BJ (cell line): ENCODE measurements at regions not wholly inside any gene's neighbourhood (a gene's known extent, or its start where the extent isn't known, plus 50 kb on each side); places are given as distances from the start of the nearest gene placed in this dataset.
"Not testable (repeated sequence)": the region's sequence is repeated elsewhere in the genome, so short reads cannot be mapped to it uniquely, and the experiment has no call there.

ENCODE experiments used
- CTCF ChIA-PET: fragments of 350-600 bp; formaldehyde crosslinking; extraction: SDS; loops from one replicate; lab custom pipeline; 2021; ENCODE audit warnings: antibody characterized with exemption, inconsistent platforms; lab: Yijun Ruan, JAX
- POLR2A ChIA-PET: fragments of 300-600 bp; sonication (Branson Sonifier 250); formaldehyde crosslinking; extraction: SDS; loops from one replicate; lab custom pipeline; 2021; ENCODE audit warnings: antibody characterized with exemption; lab: Charles Lee
- DNase-seq: peaks from one replicate; pipeline ENCODE4 v3.0.0-alpha.2; 2011; ENCODE audit warnings: low read depth
- H3K27me3 ChIP-seq: 2 replicates; pipeline ENCODE4 v1.6.0; 2011; ENCODE audit warnings: low read length; ENCODE audit not compliant: control insufficient read depth, insufficient read depth
- H3K36me3 ChIP-seq: 2 replicates; pipeline ENCODE4 v1.5.1; 2011; ENCODE audit warnings: low read length; ENCODE audit not compliant: control insufficient read depth, insufficient read depth
- H3K4me3 ChIP-seq: 2 replicates; pipeline ENCODE4 v1.5.1; 2011; ENCODE audit warnings: low read depth, mild to moderate bottlenecking, control low read depth, low read length
- CTCF ChIP-seq: IDR thresholded peaks from 2 replicates; pipeline ENCODE4 v1.5.1; 2011; ENCODE audit warnings: low read depth, mild to moderate bottlenecking, control low read depth, inconsistent platforms, low read length, moderate library complexity; ENCODE audit not compliant: insufficient read depth

DNA sequence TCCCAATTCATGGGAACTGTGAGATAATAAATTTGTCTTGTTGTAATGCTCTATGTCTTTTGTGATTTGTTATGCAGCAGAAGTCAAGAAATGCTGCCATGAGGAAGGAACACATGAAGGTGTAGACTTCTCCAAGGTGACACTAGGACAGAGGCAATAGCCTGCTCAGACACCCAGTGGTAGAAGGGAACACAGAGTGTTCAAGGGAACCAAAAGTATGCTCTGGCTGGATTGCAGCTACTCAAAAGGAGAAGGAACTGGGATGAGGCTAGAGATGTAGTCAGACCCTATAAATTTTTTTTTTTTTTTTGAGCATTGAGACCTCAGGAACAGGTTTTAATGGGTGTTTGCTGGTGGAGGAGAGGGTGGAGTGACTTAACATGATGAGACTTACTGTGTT, 232.5 kb downstream of the PARP8 start:
- no peak overlapping the region for H3K4me3 ChIP-seq
- TF ChIP-seq CTCF: no peak
- H3K27me3 ChIP-seq: no peaks in the 10 kb centered on the region
- ChIA-PET POLR2A (no interaction called here), CTCF (no interaction called here)
- no peaks in the 10 kb centered on the region for H3K36me3 ChIP-seq
- no peak for DNase-seq

DNA sequence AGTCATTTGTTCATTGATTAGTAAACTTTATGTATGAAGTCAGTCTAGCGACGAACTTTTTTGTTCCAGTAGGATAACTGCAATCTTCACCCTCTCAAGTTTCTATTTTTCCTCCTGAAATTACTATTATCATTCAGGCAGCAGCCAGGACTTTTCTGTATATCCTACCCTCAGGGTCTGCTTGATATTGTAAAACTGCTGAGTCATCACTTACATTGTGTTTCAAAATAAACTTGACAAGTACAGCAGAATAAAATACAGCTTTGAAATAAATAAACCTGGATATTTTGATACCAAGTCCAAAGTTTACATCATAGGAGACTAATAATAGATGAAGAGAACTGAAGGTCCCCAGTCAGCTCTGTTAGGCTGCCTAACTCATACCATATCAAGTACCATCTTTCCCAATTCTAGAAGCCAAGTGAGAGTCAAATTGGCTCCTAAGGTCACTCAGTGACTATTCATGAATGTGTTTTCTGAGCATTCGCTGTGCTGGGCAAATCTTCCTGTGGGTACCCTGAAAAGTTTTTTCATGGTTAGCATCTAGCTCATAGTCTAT, 234.6 kb downstream of the PARP8 start:
- ChIA-PET POLR2A (no interaction called here), CTCF (no interaction called here)
- no peaks in the 10 kb centered on the region for H3K36me3 ChIP-seq
- DNase-seq: no peak
- no peaks in the 10 kb centered on the region for H3K27me3 ChIP-seq
- no peak for TF ChIP-seq CTCF
- H3K4me3 ChIP-seq: no peak overlapping the region

- Histone ChIP-seq H3K36me3 (no peaks in the 10 kb centered on the region), H3K27me3 (no peaks in the 10 kb centered on the region), H3K4me3 (no peak overlapping the region)
- DNase-seq: no peak
- TF ChIP-seq CTCF: no peak
- CTCF ChIA-PET: no interaction called here
- POLR2A ChIA-PET: no interaction called here
Measured at GRCh38 chr5:50903651-50904050, 237.2 kb downstream of the PARP8 start.

GRCh38 chr5:50905996-50906570, 239.6 kb downstream of the PARP8 start:
- ChIA-PET POLR2A (no interaction called here), CTCF (no interaction called here)
- no peak for TF ChIP-seq CTCF

GRCh38 chr5:50920160-50920559, 253.7 kb downstream of the PARP8 start:
- CTCF ChIA-PET, POLR2A ChIA-PET, H3K36me3 ChIP-seq, DNase-seq, H3K4me3 ChIP-seq, H3K27me3 ChIP-seq: not testable (repeated sequence)

More at GRCh38 chr5:50905996-50906570, 239.6 kb downstream of the PARP8 start:
- Histone ChIP-seq H3K36me3 (no peaks in the 10 kb centered on the region), H3K4me3 (no peak overlapping the region), H3K27me3 (no peaks in the 10 kb centered on the region)
- no peak for DNase-seq
